Mucosa of descending colon (tissue), 3 donors: ENCODE measurements at regions not wholly inside any gene's neighbourhood (a gene's known extent, or its start where the extent isn't known, plus 50 kb on each side); places are given as distances from the start of the nearest gene placed in this dataset.

Experiments
- ATAC-seq: fragments of 200-7000 bp; cut with Tn5 transposase; one replicate; pipeline ENCODE4 v1.9.1; 2020; ENCODE audit warnings: mild to moderate bottlenecking, moderate library complexity
- DNase-seq, 3 donors: peaks; one replicate each; pipeline ENCODE4 v3.0.0-alpha.2; 2020
- H3K36me3 ChIP-seq: fragments of 200-600 bp; one replicate; pipeline ENCODE4 v1.8.0; 2021; ENCODE audit warnings: low read depth, mild to moderate bottlenecking
- H3K4me1 ChIP-seq: fragments of 200-600 bp; one replicate; pipeline ENCODE4 v1.8.0; 2021; ENCODE audit warnings: low read depth, mild to moderate bottlenecking
- H3K4me3 ChIP-seq: fragments of 200-600 bp; one replicate; pipeline ENCODE4 v1.8.0; 2021; ENCODE audit warnings: mild to moderate bottlenecking
- H3K9me3 ChIP-seq: fragments of 200-600 bp; one replicate; pipeline ENCODE4 v1.8.0; 2021; ENCODE audit warnings: mild to moderate bottlenecking
- CTCF ChIP-seq: fragments of 200-600 bp; IDR thresholded peaks from one replicate; pipeline ENCODE4 v1.8.0; 2022; ENCODE audit warnings: antibody characterized with exemption, mild to moderate bottlenecking
- intact Hi-C, 2 donors: fragments of 100-400 bp; cut with DNase I in 1 of 2; cut with micrococcal nuclease in 1 of 2; formaldehyde crosslinking; loops; one replicate each; pipeline versions ENCODE4 v1.11.0 to v1.11.1; 2022; cut with DNase I, micrococcal nuclease
- donor health status: DM: no; HTN: no; CAD: no; lungs with moderate emphysema.
- donor health status: DM: no; HTN: no; CAD: no.
- donor health status: DM: no; HTN: yes; CAD: no.

- intact Hi-C loops: no loop called here
- H3K4me1 ChIP-seq: no peaks in the 10 kb centered on the region
- H3K36me3 ChIP-seq: no peaks in the 10 kb centered on the region
- no peak for TF ChIP-seq CTCF
- no peak for ATAC-seq
- H3K4me3 ChIP-seq: no peak overlapping the region
- H3K9me3 ChIP-seq: no peaks in the 10 kb centered on the region
- no peak for DNase-seq
Observed at GRCh38 chr10:77695186-77695585, 57.6 kb upstream of the KCNMA1 start.

- no peaks in the 10 kb centered on the region for H3K4me1 ChIP-seq
- DNase-seq (no peak), ATAC-seq (no peak)
- no peaks in the 10 kb centered on the region for H3K36me3 ChIP-seq
- no peak overlapping the region for H3K4me3 ChIP-seq
- TF ChIP-seq CTCF: no peak
- no peaks in the 10 kb centered on the region for H3K9me3 ChIP-seq
- intact Hi-C loops: no loop called here
Observed at GRCh38 chr10:77692782-77693181, 55.2 kb upstream of the KCNMA1 start.

DNA sequence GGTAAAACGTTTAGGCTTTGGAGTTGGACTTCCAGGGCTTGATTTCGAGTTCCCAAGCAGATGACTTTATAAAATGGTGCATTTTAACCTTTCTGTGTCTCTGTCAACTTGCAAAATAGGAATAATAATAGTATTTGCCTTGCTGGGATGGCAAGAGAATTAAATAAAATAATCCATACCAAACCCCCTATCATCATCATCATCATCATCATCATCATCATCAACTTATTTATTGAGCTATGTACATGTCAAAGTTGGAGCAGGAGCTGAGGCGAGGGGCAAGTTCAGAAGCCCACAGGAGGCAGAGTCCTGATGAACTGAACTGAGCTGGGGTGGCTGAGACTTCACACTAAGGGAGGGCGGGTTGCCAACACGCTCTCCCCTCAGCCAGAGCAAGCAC, 51.7 kb upstream of the KCNMA1 start:
- H3K4me1 ChIP-seq: no peaks in the 10 kb centered on the region
- H3K36me3 ChIP-seq: no peaks in the 10 kb centered on the region
- no peak overlapping the region for H3K4me3 ChIP-seq
- no peak for TF ChIP-seq CTCF
- DNase-seq (no peak), ATAC-seq (no peak)
- H3K9me3 ChIP-seq: no peaks in the 10 kb centered on the region
- intact Hi-C loops: no loop called here

DNA sequence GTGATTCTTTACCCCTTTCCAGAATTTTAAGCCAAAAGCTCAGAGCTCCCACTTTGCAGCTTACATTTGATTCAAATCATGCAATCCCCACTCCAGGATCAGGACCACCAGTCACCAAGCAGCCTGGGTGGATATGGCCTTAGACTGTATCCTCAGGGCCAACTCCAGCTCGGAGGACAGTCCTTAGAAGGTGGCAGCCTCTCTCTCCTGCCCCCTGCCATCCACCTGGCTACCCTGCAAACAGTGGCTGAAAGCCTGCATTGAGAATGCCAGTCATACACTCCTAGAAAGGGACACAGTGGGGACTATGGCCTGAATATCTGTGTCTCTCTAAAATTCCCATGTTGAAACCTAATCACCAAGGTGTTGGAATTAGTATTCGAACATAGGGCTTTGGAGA, 50.0 kb upstream of the KCNMA1 start:
- no peak for TF ChIP-seq CTCF
- intact Hi-C loops: no loop called here
- Histone ChIP-seq H3K36me3 (no peaks in the 10 kb centered on the region), H3K4me1 (no peaks in the 10 kb centered on the region), H3K9me3 (no peaks in the 10 kb centered on the region), H3K4me3 (no peak overlapping the region)
- no peak for ATAC-seq
- DNase-seq: no peak
